Liver (tissue), 8 donors: ENCODE measurements at regions not wholly inside any gene's neighbourhood (a gene's known extent, or its start where the extent isn't known, plus 50 kb on each side); places are given as distances from the start of the nearest gene placed in this dataset.

ENCODE experiments used
- DNase-seq: peaks from one replicate; pipeline ENCODE4 v3.0.0-alpha.2; 2017; ENCODE audit warnings: low spot score
- H3K27ac ChIP-seq, 2 donors: one replicate each; pipeline ENCODE4 v1.7.0; 2013; ENCODE audit warnings: inconsistent platforms in 2 of 2, low read length in 2 of 2, control low read depth in 1 of 2, low read depth in 1 of 2, mild to moderate bottlenecking in 1 of 2
- H3K27me3 ChIP-seq, 4 donors: one replicate each; pipeline versions ENCODE4 v1.6.1 to v1.7.0; 2013; ENCODE audit warnings: low read length in 3 of 4, inconsistent platforms in 1 of 4, mild to moderate bottlenecking in 1 of 4, moderate library complexity in 1 of 4; ENCODE audit not compliant: control insufficient read depth in 4 of 4, insufficient read depth in 4 of 4
- H3K36me3 ChIP-seq, 4 donors: one replicate each; pipeline versions ENCODE4 v1.6.1 to v1.7.0; 2013; ENCODE audit warnings: low read length in 3 of 4, mild to moderate bottlenecking in 3 of 4, low read depth in 1 of 4, moderate library complexity in 1 of 4; ENCODE audit not compliant: control insufficient read depth in 4 of 4, insufficient read depth in 3 of 4
- H3K4me1 ChIP-seq, 4 donors: one replicate each; pipeline versions ENCODE4 v1.6.1 to v1.7.0; 2013; ENCODE audit warnings: low read length in 3 of 4, mild to moderate bottlenecking in 3 of 4, moderate library complexity in 1 of 4; ENCODE audit not compliant: control insufficient read depth in 4 of 4, insufficient read depth in 4 of 4
- H3K4me3 ChIP-seq, 3 donors: one replicate each; pipeline versions ENCODE4 v1.6.1 to v1.7.0; 2013; ENCODE audit warnings: low read length in 3 of 3, control low read depth in 1 of 3, low read depth in 1 of 3, mild to moderate bottlenecking in 1 of 3
- H3K9ac ChIP-seq, 2 donors: one replicate each; pipeline ENCODE4 v1.7.0; 2013; ENCODE audit warnings: low read length in 2 of 2, mild to moderate bottlenecking in 2 of 2, moderate library complexity in 2 of 2, control low read depth in 1 of 2, low read depth in 1 of 2
- H3K9me3 ChIP-seq, 4 donors: one replicate each; pipeline versions ENCODE4 v1.6.1 to v1.7.0; 2013; ENCODE audit warnings: low read length in 3 of 4; ENCODE audit not compliant: control insufficient read depth in 4 of 4
- ATF3 ChIP-seq: IDR thresholded peaks from 2 replicates; pipeline ENCODE4 v1.6.1; 2016; ENCODE audit warnings: antibody characterized with exemption
- CTCF ChIP-seq: fragments of 150-350 bp; IDR thresholded peaks from 2 replicates; pipeline ENCODE4 v1.5.1; 2017; ENCODE audit warnings: improper control_type of control experiment, low read depth, low read length; ENCODE audit not compliant: missing input control
- EGR1 ChIP-seq, 2 donors: IDR thresholded peaks; 2 replicates each; pipeline ENCODE4 v1.6.1; 2016 to 2018; ENCODE audit warnings: antibody characterized with exemption in 2 of 2, low read depth in 2 of 2
- FOXA1 ChIP-seq: IDR thresholded peaks from 2 replicates; pipeline ENCODE4 v1.6.1; 2016; ENCODE audit warnings: antibody characterized with exemption
- FOXA2 ChIP-seq: IDR thresholded peaks from 2 replicates; pipeline ENCODE4 v1.6.1; 2016; ENCODE audit warnings: antibody characterized with exemption
- GABPA ChIP-seq, 2 donors: IDR thresholded peaks in 1 of 2; conservative IDR thresholded peaks in 1 of 2; 2 replicates each; pipeline ENCODE4 v1.6.1; 2016; ENCODE audit warnings: antibody characterized with exemption in 2 of 2, mild to moderate bottlenecking in 1 of 2, moderate library complexity in 1 of 2
- HNF4A ChIP-seq, 2 donors: conservative IDR thresholded peaks; 2 replicates each; pipeline ENCODE4 v1.6.1; 2016; ENCODE audit warnings: antibody characterized with exemption in 2 of 2, mild to moderate bottlenecking in 2 of 2
- HNF4G ChIP-seq: IDR thresholded peaks from 2 replicates; pipeline ENCODE4 v1.6.1; 2016; ENCODE audit warnings: antibody characterized with exemption
- JUND ChIP-seq, 2 donors: IDR thresholded peaks; 2 replicates each; pipeline ENCODE4 v1.6.1; 2016; ENCODE audit warnings: antibody characterized with exemption in 2 of 2
- MAX ChIP-seq: IDR thresholded peaks from 2 replicates; pipeline ENCODE4 v1.6.1; 2016; ENCODE audit warnings: antibody characterized with exemption
- NR2F2 ChIP-seq: IDR thresholded peaks from 2 replicates; pipeline ENCODE4 v1.6.1; 2016; ENCODE audit warnings: antibody characterized with exemption
- RAD21 ChIP-seq, 2 donors: IDR thresholded peaks; 2 replicates each; pipeline ENCODE4 v1.6.1; 2016; ENCODE audit warnings: antibody characterized with exemption in 2 of 2, mild to moderate bottlenecking in 2 of 2
- REST ChIP-seq: IDR thresholded peaks from 2 replicates; pipeline ENCODE4 v1.6.1; 2016; ENCODE audit warnings: antibody characterized with exemption, mild to moderate bottlenecking
- RXRA ChIP-seq, 2 donors: IDR thresholded peaks; 2 replicates each; pipeline ENCODE4 v1.6.1; 2017 to 2018; ENCODE audit warnings: antibody characterized with exemption in 2 of 2, mild to moderate bottlenecking in 1 of 2
- SP1 ChIP-seq: IDR thresholded peaks from 2 replicates; pipeline ENCODE4 v1.6.1; 2018; ENCODE audit warnings: antibody characterized with exemption, mild to moderate bottlenecking
- TAF1 ChIP-seq: conservative IDR thresholded peaks from 2 replicates; pipeline ENCODE4 v1.6.1; 2016; ENCODE audit warnings: antibody characterized with exemption, mild to moderate bottlenecking
- YY1 ChIP-seq: IDR thresholded peaks from 2 replicates; pipeline ENCODE4 v1.6.1; 2016; ENCODE audit warnings: antibody characterized with exemption, mild to moderate bottlenecking
- ZBTB33 ChIP-seq: IDR thresholded peaks from 2 replicates; pipeline ENCODE4 v1.6.1; 2016; ENCODE audit warnings: antibody characterized with exemption
- WGBS: extraction: QIAGEN DNeasy Blood & Tissue Kit; methylation state at CpG from one replicate; pipeline ENCODE4 v1.1.7; 2013; 5-methylcytosine and 5-hydroxymethylcytosine counted together
- donor health status: healthy.
- donor health status: healthy.
- donor health status: healthy.
- donor health status: healthy.
- donor health status: healthy.

GRCh38 chr2:6459138-6459537, 406.6 kb downstream of the CMPK2 start:
- Histone ChIP-seq H3K9me3 (no peaks in the 10 kb centered on the region), H3K27me3 (no peaks in the 10 kb centered on the region), H3K4me3 (no peak overlapping the region), H3K4me1 (no peaks in the 10 kb centered on the region), H3K9ac (no peak overlapping the region), H3K27ac (no peak overlapping the region), H3K36me3 (no peaks in the 10 kb centered on the region)
- TF ChIP-seq GABPA (IDR thresholded peaks at IDR 0.05 in 1 of 2, conservative IDR thresholded peaks at IDR 0.05 in 1 of 2) (no peak), ATF3 (no peak), HNF4G (no peak), CTCF (no peak), ZBTB33 (no peak), FOXA2 (no peak), HNF4A (conservative IDR thresholded peaks at IDR 0.05) (no peak), SP1 (no peak), FOXA1 (no peak), YY1 (no peak), JUND (IDR thresholded peaks at IDR 0.05) (no peak), NR2F2 (no peak), REST (no peak), RXRA (IDR thresholded peaks at IDR 0.05) (no peak), MAX (no peak), TAF1 (no peak), RAD21 (IDR thresholded peaks at IDR 0.05) (no peak), EGR1 (IDR thresholded peaks at IDR 0.05; ENCODE audit: low read depth in 2 of 2) (no peak)
- WGBS, result 87% methylated on average over 13 of the region's 13 CpGs
- no peak for DNase-seq

GRCh38 chr2:6470518-6470917, 395.2 kb downstream of the CMPK2 start:
- no peak overlapping the region for H3K9ac ChIP-seq
- no peaks in the 10 kb centered on the region for H3K36me3 ChIP-seq
- no peaks in the 10 kb centered on the region for H3K9me3 ChIP-seq
- H3K4me3 ChIP-seq, result no peak overlapping the region
- no peak for TF ChIP-seq ATF3
- 19% methylated on average over 1 of the region's 1 CpG for WGBS
- no peak for DNase-seq
- peaks cover 0 to 5% (median under 1%) of the 10 kb centered on the region in 4 donors for H3K27me3 ChIP-seq
- H3K4me1 ChIP-seq, result no peaks in the 10 kb centered on the region
- H3K27ac ChIP-seq, result no peak overlapping the region
